Endothelial cell of umbilical vein (primary cell): ENCODE measurements at regions not wholly inside any gene's neighbourhood (a gene's known extent, or its start where the extent isn't known, plus 50 kb on each side); places are given as distances from the start of the nearest gene placed in this dataset.
A peak's percentile ranks its signal among the peaks of the same experiment; 100 is the strongest.

Experiments used
- BruUV-seq: library from RNA; stranded (reverse); fragments of 400-500 nt; replicated peaks from 2 replicates; lab custom pipeline; 2021; lab: Mats Ljungman, UMichigan
- CTCF ChIA-PET: fragments of 300-600, 350-600 bp; sonication (Branson Sonifier 250); formaldehyde crosslinking; loops from one replicate; lab custom pipeline; 2021; ENCODE audit warnings: antibody characterized with exemption, inconsistent platforms; lab: Charles Lee
- POLR2A ChIA-PET: fragments of 300-600, 350-600 bp; sonication (Branson Sonifier 250); formaldehyde crosslinking; loops from one replicate; lab custom pipeline; 2021; ENCODE audit warnings: antibody characterized with exemption, inconsistent platforms; lab: Charles Lee
- DNase-seq: peaks from one replicate; pipeline ENCODE4 v3.0.0-alpha.2; 2011; ENCODE audit warnings: low read depth, low spot score
- FAIRE-seq: peaks from 2 replicates; lab custom pipeline; 2011; peaks lifted over from hg19 to GRCh38; lab: Jason Lieb, UNC
- H2AFZ ChIP-seq: 2 replicates; pipeline ENCODE4 v1.6.0; 2012; ENCODE audit warnings: low read depth, low read length, control low read depth, inconsistent platforms
- H3K27ac ChIP-seq: 2 replicates; pipeline ENCODE4 v1.5.1; 2011; ENCODE audit warnings: low read depth, mild to moderate bottlenecking, control low read depth, low read length, moderate library complexity; ENCODE audit not compliant: insufficient read depth
- H3K27me3 ChIP-seq, 2 experiments: 2 replicates each; pipeline versions ENCODE4 v1.6.0 to v1.6.1; 2011; ENCODE audit warnings: low read length in 2 of 2, mixed read lengths in 1 of 2; ENCODE audit not compliant: control insufficient read depth in 2 of 2, insufficient read depth in 2 of 2
- H3K36me3 ChIP-seq, 2 experiments: 2 replicates in 1 of 2; 3 replicates in 1 of 2; pipeline ENCODE4 v1.5.1; 2011; ENCODE audit warnings: low read length in 2 of 2, mild to moderate bottlenecking in 1 of 2, moderate library complexity in 1 of 2; ENCODE audit not compliant: control insufficient read depth in 2 of 2, insufficient read depth in 2 of 2; ENCODE audit errors: extremely low read depth in 1 of 2
- H3K4me1 ChIP-seq: 3 replicates; pipeline ENCODE4 v1.5.1; 2011; ENCODE audit warnings: mild to moderate bottlenecking, low read length; ENCODE audit not compliant: control insufficient read depth, insufficient read depth; ENCODE audit errors: extremely low read depth
- H3K4me2 ChIP-seq: 2 replicates; pipeline ENCODE4 v1.6.1; 2011; ENCODE audit warnings: low read length, control low read depth, mixed read lengths; ENCODE audit not compliant: insufficient read depth
- H3K4me3 ChIP-seq, 3 experiments: fragments of 200-600 bp in 1 of 3; sonication (generic), shearing (Covaris generic) in 1 of 3; replicated peaks in 1 of 3; 2 replicates each; pipeline ENCODE4 v1.5.1; 2011 to 2016; ENCODE audit warnings: control low read depth in 3 of 3, low read length in 3 of 3, mild to moderate bottlenecking in 2 of 3, inconsistent platforms in 1 of 3, low read depth in 1 of 3, moderate library complexity in 1 of 3; ENCODE audit not compliant: insufficient read depth in 1 of 3
- H3K79me2 ChIP-seq: 2 replicates; pipeline ENCODE4 v1.6.0; 2012; ENCODE audit warnings: low read length, inconsistent platforms; ENCODE audit not compliant: control insufficient read depth, insufficient read depth
- H3K9ac ChIP-seq: replicated peaks from 2 replicates; pipeline ENCODE3; 2011; ENCODE audit warnings: low read length, control low read depth; ENCODE audit not compliant: insufficient read depth; ENCODE audit errors: extremely low read depth
- H3K9me1 ChIP-seq: replicated peaks from 3 replicates; pipeline ENCODE4 v1.6.0; 2011; ENCODE audit warnings: mild to moderate bottlenecking, low read length; ENCODE audit not compliant: control insufficient read depth, insufficient read depth; ENCODE audit errors: extremely low read depth
- H3K9me3 ChIP-seq: replicated peaks from 2 replicates; pipeline ENCODE4 v1.5.1; 2012; ENCODE audit warnings: low read length, inconsistent platforms; ENCODE audit not compliant: control insufficient read depth, insufficient read depth
- H4K20me1 ChIP-seq: replicated peaks from 2 replicates; pipeline ENCODE3; 2011; ENCODE audit warnings: mild to moderate bottlenecking, low read length; ENCODE audit not compliant: control insufficient read depth, insufficient read depth; ENCODE audit errors: extremely low read depth
- CTCF ChIP-seq, 2 donors: IDR thresholded peaks; 1 replicate in 1 of 2; 2 replicates in 1 of 2; pipeline ENCODE4 v1.5.1; 2011; ENCODE audit warnings: low read length in 2 of 2, mild to moderate bottlenecking in 2 of 2, moderate library complexity in 2 of 2, control low read depth in 1 of 2, inconsistent platforms in 1 of 2, low read depth in 1 of 2; ENCODE audit not compliant: insufficient read depth in 1 of 2; ENCODE audit errors: extremely low read depth in 1 of 2
- EZH2 ChIP-seq: IDR thresholded peaks from 2 replicates; pipeline ENCODE4 v1.6.1; 2012; ENCODE audit warnings: borderline replicate concordance, low read depth, mild to moderate bottlenecking, moderate library complexity, low read length, inconsistent platforms; ENCODE audit not compliant: severe bottlenecking
- FOS ChIP-seq: IDR thresholded peaks from 2 replicates; pipeline ENCODE4 v1.6.1; 2011; ENCODE audit warnings: mild to moderate bottlenecking, low read length, moderate library complexity, borderline replicate concordance; ENCODE audit not compliant: insufficient read depth
- GATA2 ChIP-seq: IDR thresholded peaks from 2 replicates; pipeline ENCODE4 v1.7.0; 2011; ENCODE audit warnings: low read depth, mild to moderate bottlenecking, moderate library complexity, mixed read lengths, low read length; ENCODE audit not compliant: insufficient read length, insufficient read depth
- JUN ChIP-seq: IDR thresholded peaks from 2 replicates; pipeline ENCODE4 v1.6.1; 2011; ENCODE audit warnings: borderline replicate concordance, low read depth; ENCODE audit not compliant: insufficient read length, insufficient read depth
- MYC ChIP-seq: IDR thresholded peaks from one replicate; pipeline ENCODE4 v1.6.1; 2011; ENCODE audit warnings: mild to moderate bottlenecking, low read depth, low read length
- POLR2A ChIP-seq: IDR thresholded peaks from 2 replicates; pipeline ENCODE4 v1.6.1; 2012; ENCODE audit warnings: low read depth, mild to moderate bottlenecking, control low read depth, low read length
- POLR2AphosphoS5 ChIP-seq: IDR thresholded peaks from 2 replicates; pipeline ENCODE4 v1.6.1; 2012; ENCODE audit warnings: low read depth, mild to moderate bottlenecking, control low read depth, low read length, moderate library complexity; ENCODE audit not compliant: insufficient read depth
- dilution Hi-C: fragments of 300-500 bp; cut with MboI; formaldehyde crosslinking; loops from one replicate; pipeline ENCODE4 v1.15.0; 2019; ENCODE audit warnings: low sequenced_read_pairs; ENCODE audit not compliant: extremely low pct_ligation_motif_present
- intact Hi-C: fragments of 100-400 bp; cut with micrococcal nuclease; formaldehyde crosslinking; loops from one replicate; pipeline ENCODE4 v1.10.0; 2022
- TF ChIP-seq, protein P1 (sequence below): IDR thresholded peaks from 2 replicates; pipeline ENCODE4 v1.6.1; 2011; ENCODE audit not compliant: insufficient read depth, insufficient read length

- H3K36me3 ChIP-seq, result no peaks in the 10 kb centered on the region
- BruUV-seq, result no TSS peak
- no peaks in the 10 kb centered on the region for H4K20me1 ChIP-seq
- ChIA-PET POLR2A (no interaction called here), CTCF (interaction anchor here (1.1 to 1.8 kb wide), 2 partner anchors 253 to 364 kb away, joined by 3 to 4 read pairs; no protein-coding TSS in a partner anchor)
- no peaks in the 10 kb centered on the region for H3K27me3 ChIP-seq
- TF ChIP-seq EZH2 (no peak), FOS (no peak), GATA2 (no peak), POLR2A (no peak), POLR2AphosphoS5 (no peak), JUN (no peak), MYC (no peak), CTCF (IDR thresholded peaks at IDR 0.05; ENCODE audit: extremely low read depth in 1 of 2, insufficient read depth in 1 of 2, low read depth in 1 of 2, low read length in 2 of 2) (no peak)
- TF ChIP-seq, protein P1, sequence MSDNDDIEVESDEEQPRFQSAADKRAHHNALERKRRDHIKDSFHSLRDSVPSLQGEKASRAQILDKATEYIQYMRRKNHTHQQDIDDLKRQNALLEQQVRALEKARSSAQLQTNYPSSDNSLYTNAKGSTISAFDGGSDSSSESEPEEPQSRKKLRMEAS, result no peak
- H3K9me1 ChIP-seq, result no peaks in the 10 kb centered on the region
- no peaks in the 10 kb centered on the region for H3K9me3 ChIP-seq
- no peak overlapping the region for H3K27ac ChIP-seq
- no peak overlapping the region for H3K9ac ChIP-seq
- DNase-seq (peak; percentile 28), FAIRE-seq (no peak)
- no peak overlapping the region for H3K4me2 ChIP-seq
- H3K4me3 ChIP-seq, result no peak overlapping the region
- H2AFZ ChIP-seq, result no peak overlapping the region
- no peaks in the 10 kb centered on the region for H3K4me1 ChIP-seq
- dilution Hi-C loops, result no loop called here
- intact Hi-C loops, result no loop called here
- no peaks in the 10 kb centered on the region for H3K79me2 ChIP-seq
Measured at GRCh38 chr5:36442796-36443195, 141.1 kb upstream of the RANBP3L start.
